ENCODE measurements at regions not wholly inside any gene's neighbourhood (a gene's known extent, or its start where the extent isn't known, plus 50 kb on each side); places are given as distances from the start of the nearest gene placed in this dataset.

GRCh38 chr11:82527081-82527584 lies 206.5 kb downstream of the FAM181B start (continued):
- TF ChIP-seq ZNF639 (CRISPR knock-in tag; conservative IDR thresholded peaks at IDR 0.05) = no peak

- H3K4me2 ChIP-seq (ENCODE audit: low read depth, low read length) = no peak overlapping the region
- no peaks in the 10 kb centered on the region for H4K20me1 ChIP-seq (ENCODE audit: insufficient read depth, low read length)
- no peaks in the 10 kb centered on the region for H3K9me3 ChIP-seq (ENCODE audit: low read length)
- H3K27ac ChIP-seq (ENCODE audit: extremely low read length, insufficient read depth, low read length) = no peak overlapping the region
- no peak overlapping the region for H3K9ac ChIP-seq (ENCODE audit: insufficient read depth, low read depth, low read length)
- in situ Hi-C loops (cut with HindIII; ENCODE audit: extremely low pct_ligation_motif_present, low pct_unique_long_range_greater_than_20kb) = no loop called here
- intact Hi-C loops (cut with micrococcal nuclease; ENCODE audit: unreplicated experiment) = no loop called here
- H3K4me1 ChIP-seq (ENCODE audit: insufficient read depth, low read length) = no peaks in the 10 kb centered on the region
- FAIRE-seq (no peak), DNase-seq (ENCODE audit: low spot score) (no peak), ATAC-seq (peak; percentile 60; the same call in 2 of the 3 replicates)
- TF ChIP-seq ZNF224 (CRISPR knock-in tag; IDR thresholded peaks at IDR 0.05) (no peak), CTCF (CRISPR knock-in tag; IDR thresholded peaks at IDR 0.05) (peak; percentile 45; the same call in 1 of the 2 replicates), STAG1 (CRISPR knock-in tag; IDR thresholded peaks at IDR 0.05) (peak; percentile 45)
- WGBS (ENCODE audit: low lambda C conversion rate) = 6% methylated on average over 4 of the region's 4 CpGs
- H3K79me2 ChIP-seq (ENCODE audit: insufficient read depth, low read length) = no peaks in the 10 kb centered on the region
- H2AFZ ChIP-seq (ENCODE audit: low read length) = no peak overlapping the region
- no peak overlapping the region for H3K4me3 ChIP-seq (replicated peaks in 1 of 3; ENCODE audit: insufficient read depth in 1 of 3, low read depth in 2 of 3, low read length in 3 of 3)
- ChIA-PET CTCF (ENCODE audit: low intra/inter-chr PET ratio, low total read pairs) (no interaction called here), POLR2A (no interaction called here)
- BruUV-seq (replicated peaks) = no TSS peak
- no peaks in the 10 kb centered on the region for H3K27me3 ChIP-seq (ENCODE audit: control insufficient read depth in 1 of 2, insufficient read depth in 2 of 2, low read length in 2 of 2)
- no peaks in the 10 kb centered on the region for H3K36me3 ChIP-seq (replicated peaks in 1 of 2; ENCODE audit: control insufficient read depth in 1 of 2, insufficient read depth in 2 of 2, low read length in 2 of 2)
These were observed 210.5 kb downstream of the FAM181B start for GRCh38 chr11:82523141-82523540.
